PC-9 (cell line): ENCODE measurements at regions not wholly inside any gene's neighbourhood (a gene's known extent, or its start where the extent isn't known, plus 50 kb on each side); places are given as distances from the start of the nearest gene placed in this dataset.

Source experiments
- BruUV-seq: library from RNA; stranded (reverse); fragments of 400-500 nt; replicated peaks from 2 replicates; lab custom pipeline; 2021; lab: Mats Ljungman, UMichigan
- CTCF ChIA-PET: fragments of 300-600 bp; sonication (Branson Sonifier 250); formaldehyde crosslinking; loops from one replicate; lab custom pipeline; 2022; ENCODE audit warnings: antibody characterized with exemption; lab: Charles Lee
- POLR2A ChIA-PET: fragments of 300-600 bp; sonication (Branson Sonifier 250); formaldehyde crosslinking; loops from one replicate; lab custom pipeline; 2022; ENCODE audit warnings: antibody characterized with exemption; ENCODE audit not compliant: unreplicated experiment; lab: Charles Lee
- DNase-seq, 2 experiments: peaks; one replicate each; pipeline versions ENCODE4 v3.0.0 to v3.0.0-alpha.2; 2015 to 2022; ENCODE audit warnings: mixed read lengths in 1 of 2
- H2AFZ ChIP-seq: fragments of 200-600 bp; sonication (generic); 2 replicates; pipeline ENCODE4 v1.8.1; 2017; ENCODE audit warnings: antibody characterized with exemption
- H3F3A ChIP-seq: fragments of 200-600 bp; sonication (generic); 2 replicates; pipeline ENCODE4 v1.8.1; 2017; ENCODE audit warnings: antibody characterized with exemption, mild to moderate bottlenecking, low read depth; ENCODE audit not compliant: insufficient read depth
- H3K27ac ChIP-seq: fragments of 200-600 bp; sonication (generic); 2 replicates; pipeline ENCODE4 v1.6.1; 2016; ENCODE audit warnings: mixed run types
- H3K27me3 ChIP-seq: fragments of 200-600 bp; sonication (generic); 2 replicates; pipeline ENCODE4 v1.6.1; 2016; ENCODE audit warnings: low read depth, mixed run types; ENCODE audit not compliant: insufficient read depth
- H3K36me3 ChIP-seq: fragments of 200-600 bp; sonication (generic); 2 replicates; pipeline ENCODE4 v1.6.1; 2016; ENCODE audit warnings: low read depth, mixed run types
- H3K4me1 ChIP-seq: fragments of 200-600 bp; sonication (generic); replicated peaks from 2 replicates; pipeline ENCODE4 v1.6.1; 2016; ENCODE audit warnings: mixed run types; ENCODE audit not compliant: insufficient read depth
- H3K4me2 ChIP-seq: fragments of 200-600 bp; sonication (generic); 2 replicates; pipeline ENCODE4 v1.6.1; 2017; ENCODE audit warnings: mixed run types
- H3K4me3 ChIP-seq: fragments of 200-600 bp; sonication (generic); 2 replicates; pipeline ENCODE4 v1.6.1; 2016; ENCODE audit warnings: mixed run types
- H3K79me2 ChIP-seq: fragments of 200-600 bp; sonication (generic); 2 replicates; pipeline ENCODE4 v1.6.1; 2017; ENCODE audit warnings: low read depth, mixed run types
- H3K9me2 ChIP-seq: fragments of 200-600 bp; sonication (generic); 2 replicates; pipeline ENCODE4 v1.8.1; 2017; ENCODE audit warnings: mild to moderate bottlenecking; ENCODE audit not compliant: insufficient read depth
- H3K9me3 ChIP-seq: fragments of 200-600 bp; sonication (generic); 2 replicates; pipeline ENCODE4 v1.8.1; 2016; ENCODE audit warnings: low read depth; ENCODE audit not compliant: insufficient read depth
- H4K20me1 ChIP-seq: fragments of 200-600 bp; sonication (generic); 2 replicates; pipeline ENCODE4 v1.8.1; 2017; ENCODE audit not compliant: insufficient read depth
- EZH2 ChIP-seq: fragments of 200-600 bp; sonication (generic); IDR thresholded peaks from 2 replicates; pipeline ENCODE4 v1.8.0; 2017; ENCODE audit warnings: antibody characterized with exemption, low read depth
- intact Hi-C: fragments of 100-400 bp; cut with micrococcal nuclease; formaldehyde crosslinking; loops from one replicate; pipeline ENCODE4 v1.10.0; 2022; ENCODE audit not compliant: unreplicated experiment
- TF ChIP-seq, protein P1 (sequence below): fragments of 200-600 bp; sonication (generic); conservative IDR thresholded peaks from 2 replicates; pipeline ENCODE4 v1.6.1; 2017; ENCODE audit warnings: mixed run types, antibody characterized with exemption, mild to moderate bottlenecking, moderate library complexity

DNA sequence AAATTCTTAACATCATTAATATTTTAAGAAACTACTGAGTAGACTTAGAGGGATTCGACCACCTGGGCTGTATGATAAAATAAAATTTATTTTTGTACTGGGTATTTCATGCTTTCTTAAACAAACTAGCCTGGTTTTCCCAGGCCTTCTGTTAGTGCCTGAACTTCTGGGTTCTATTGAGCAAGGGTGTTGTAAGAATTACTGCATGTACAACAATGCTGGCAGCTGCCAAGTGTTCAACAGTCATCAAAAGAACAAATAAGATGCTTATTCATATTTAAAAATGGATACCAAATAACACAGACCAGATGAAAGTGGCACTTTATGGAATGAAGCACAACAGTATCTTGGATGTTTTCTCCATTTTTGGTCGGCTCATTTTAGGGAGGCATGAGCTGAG, 123.2 kb upstream of the FBXL7 start:
- Histone ChIP-seq H3K27me3 (no peaks in the 10 kb centered on the region), H3K79me2 (no peaks in the 10 kb centered on the region), H3K4me2 (no peak overlapping the region), H3F3A (no peaks in the 10 kb centered on the region), H3K4me1 (no peaks in the 10 kb centered on the region), H3K9me2 (no peaks in the 10 kb centered on the region), H3K9me3 (no peaks in the 10 kb centered on the region), H3K4me3 (no peak overlapping the region), H2AFZ (no peak overlapping the region), H3K36me3 (no peaks in the 10 kb centered on the region), H4K20me1 (no peaks in the 10 kb centered on the region), H3K27ac (no peak overlapping the region)
- ChIA-PET CTCF (no interaction called here), POLR2A (no interaction called here)
- intact Hi-C loops: no loop called here
- no peak for DNase-seq
- TF ChIP-seq, protein P1, sequence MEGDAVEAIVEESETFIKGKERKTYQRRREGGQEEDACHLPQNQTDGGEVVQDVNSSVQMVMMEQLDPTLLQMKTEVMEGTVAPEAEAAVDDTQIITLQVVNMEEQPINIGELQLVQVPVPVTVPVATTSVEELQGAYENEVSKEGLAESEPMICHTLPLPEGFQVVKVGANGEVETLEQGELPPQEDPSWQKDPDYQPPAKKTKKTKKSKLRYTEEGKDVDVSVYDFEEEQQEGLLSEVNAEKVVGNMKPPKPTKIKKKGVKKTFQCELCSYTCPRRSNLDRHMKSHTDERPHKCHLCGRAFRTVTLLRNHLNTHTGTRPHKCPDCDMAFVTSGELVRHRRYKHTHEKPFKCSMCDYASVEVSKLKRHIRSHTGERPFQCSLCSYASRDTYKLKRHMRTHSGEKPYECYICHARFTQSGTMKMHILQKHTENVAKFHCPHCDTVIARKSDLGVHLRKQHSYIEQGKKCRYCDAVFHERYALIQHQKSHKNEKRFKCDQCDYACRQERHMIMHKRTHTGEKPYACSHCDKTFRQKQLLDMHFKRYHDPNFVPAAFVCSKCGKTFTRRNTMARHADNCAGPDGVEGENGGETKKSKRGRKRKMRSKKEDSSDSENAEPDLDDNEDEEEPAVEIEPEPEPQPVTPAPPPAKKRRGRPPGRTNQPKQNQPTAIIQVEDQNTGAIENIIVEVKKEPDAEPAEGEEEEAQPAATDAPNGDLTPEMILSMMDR: no peak
- TF ChIP-seq EZH2: no peak
- BruUV-seq: no TSS peak

DNA sequence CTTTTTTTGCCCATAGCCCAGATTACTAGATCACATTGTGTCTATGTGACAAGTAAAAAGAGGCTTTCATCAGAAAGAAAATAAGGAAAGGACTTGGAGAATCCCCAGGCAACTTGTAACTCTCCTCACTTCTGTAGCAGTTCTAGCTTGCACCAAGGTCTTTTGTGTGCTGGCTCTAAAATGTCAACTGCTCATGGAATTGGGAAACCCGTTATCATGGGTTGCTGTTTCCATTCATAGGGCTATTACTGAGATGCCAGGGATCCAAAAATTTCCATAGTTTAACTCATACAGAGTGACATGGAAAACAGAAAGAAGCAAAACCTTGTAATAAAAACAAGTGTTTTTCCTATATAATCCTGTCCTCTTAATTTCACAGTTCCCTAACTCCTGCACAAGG, 123.9 kb upstream of the FBXL7 start:
- Histone ChIP-seq H3K9me2 (no peaks in the 10 kb centered on the region), H3K4me2 (no peak overlapping the region), H3K4me1 (no peaks in the 10 kb centered on the region), H3K27me3 (no peaks in the 10 kb centered on the region), H3K27ac (no peak overlapping the region), H3K36me3 (no peaks in the 10 kb centered on the region), H2AFZ (no peak overlapping the region), H3K79me2 (no peaks in the 10 kb centered on the region), H3K4me3 (no peak overlapping the region), H3K9me3 (no peaks in the 10 kb centered on the region), H3F3A (no peaks in the 10 kb centered on the region), H4K20me1 (no peaks in the 10 kb centered on the region)
- DNase-seq: no peak
- intact Hi-C loops: no loop called here
- ChIA-PET CTCF (interaction anchor here (0.7 kb wide), 1 partner anchor 71 kb away, joined by 4 read pairs; no protein-coding TSS in a partner anchor), POLR2A (no interaction called here)
- no TSS peak for BruUV-seq
- no peak for TF ChIP-seq EZH2
- TF ChIP-seq, protein P1: no peak

DNA sequence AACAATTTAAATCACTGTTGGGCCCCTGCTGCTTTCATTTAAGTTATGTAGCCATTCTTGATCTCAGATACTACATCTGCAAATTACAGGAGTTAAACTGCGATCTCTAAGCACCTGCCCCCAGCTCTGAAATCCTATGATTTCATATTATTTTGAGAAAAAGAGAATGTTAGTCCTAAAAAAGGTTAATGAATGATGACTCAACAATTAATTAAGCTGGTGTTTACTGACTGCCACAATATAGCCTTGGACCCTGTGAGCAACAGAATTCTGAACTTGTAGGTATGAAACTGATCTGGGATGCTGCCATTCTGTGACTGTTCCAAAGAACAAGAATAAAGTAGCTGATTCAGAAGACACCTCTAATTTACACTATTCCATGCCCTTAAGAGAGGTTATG, 124.4 kb upstream of the FBXL7 start:
- no TSS peak for BruUV-seq
- Histone ChIP-seq H3K4me1 (no peaks in the 10 kb centered on the region), H3K36me3 (no peaks in the 10 kb centered on the region), H3K27me3 (no peaks in the 10 kb centered on the region), H3K79me2 (no peaks in the 10 kb centered on the region), H3K4me2 (no peak overlapping the region), H3K27ac (no peak overlapping the region), H4K20me1 (no peaks in the 10 kb centered on the region), H2AFZ (no peak overlapping the region), H3K9me2 (no peaks in the 10 kb centered on the region), H3K4me3 (no peak overlapping the region), H3F3A (no peaks in the 10 kb centered on the region), H3K9me3 (no peaks in the 10 kb centered on the region)
- TF ChIP-seq, protein P1: no peak
- no peak for TF ChIP-seq EZH2
- intact Hi-C loops: no loop called here
- ChIA-PET POLR2A (no interaction called here), CTCF (interaction anchor here (0.7 kb wide), 1 partner anchor 70 kb away, joined by 4 read pairs; no protein-coding TSS in a partner anchor)
- no peak for DNase-seq
